ENCODE measurements at regions not wholly inside any gene's neighbourhood (a gene's known extent, or its start where the extent isn't known, plus 50 kb on each side); places are given as distances from the start of the nearest gene placed in this dataset.

- DNase-seq, result no peak
- Histone ChIP-seq H3K4me1 (peaks cover 0 to 33% (median 18%) of the 10 kb centered on the region in 4 donors), H3K27ac (no peak overlapping the region), H3K4me3 (no peak overlapping the region), H3K27me3 (peaks cover 0 to 20% (median 9%) of the 10 kb centered on the region in 3 donors), H3K36me3 (no peaks in the 10 kb centered on the region), H3K9me3 (no peaks in the 10 kb centered on the region)
- TF ChIP-seq CTCF (IDR thresholded peaks at IDR 0.05) (no peak), POLR2A (IDR thresholded peaks at IDR 0.05) (no peak), EP300 (IDR thresholded peaks at IDR 0.05) (no peak)
- intact Hi-C loops (cut with DNase I; ENCODE audit: low total_unique reads), result no loop called here
- WGBS, 5 donors, result 75 to 85% (median 78%) methylated on average over 6 of the region's 6 CpGs
Observed at GRCh38 chr3:194201953-194202666, 66.2 kb downstream of the HES1 start.

- Histone ChIP-seq H3K36me3 (no peaks in the 10 kb centered on the region), H3K4me3 (peak overlapping the region; percentile 43 to 50 (median 46)), H3K4me1 (peaks cover 0 to 33% (median 18%) of the 10 kb centered on the region in 4 donors), H3K27me3 (peaks cover 0 to 20% (median 9%) of the 10 kb centered on the region in 3 donors), H3K27ac (peak overlapping the region in 1 of 5 donors; percentile 48), H3K9me3 (no peaks in the 10 kb centered on the region)
- DNase-seq, result peak in 1 of 2 donors; percentile 19
- TF ChIP-seq EP300 (IDR thresholded peaks at IDR 0.05), result no peak
- TF ChIP-seq POLR2A (IDR thresholded peaks at IDR 0.05), result no peak
- TF ChIP-seq CTCF (IDR thresholded peaks at IDR 0.05), result no peak
- TF ChIP-seq POLR2AphosphoS5 (IDR thresholded peaks at IDR 0.05), result no peak
- intact Hi-C loops (cut with DNase I; ENCODE audit: low total_unique reads), result no loop called here
- 69 to 76% (median 74%) methylated on average over 10 to 11 of the region's 11 CpGs for WGBS, 5 donors
Observed at GRCh38 chr3:194203482-194204041, 67.6 kb downstream of the HES1 start.

DNA sequence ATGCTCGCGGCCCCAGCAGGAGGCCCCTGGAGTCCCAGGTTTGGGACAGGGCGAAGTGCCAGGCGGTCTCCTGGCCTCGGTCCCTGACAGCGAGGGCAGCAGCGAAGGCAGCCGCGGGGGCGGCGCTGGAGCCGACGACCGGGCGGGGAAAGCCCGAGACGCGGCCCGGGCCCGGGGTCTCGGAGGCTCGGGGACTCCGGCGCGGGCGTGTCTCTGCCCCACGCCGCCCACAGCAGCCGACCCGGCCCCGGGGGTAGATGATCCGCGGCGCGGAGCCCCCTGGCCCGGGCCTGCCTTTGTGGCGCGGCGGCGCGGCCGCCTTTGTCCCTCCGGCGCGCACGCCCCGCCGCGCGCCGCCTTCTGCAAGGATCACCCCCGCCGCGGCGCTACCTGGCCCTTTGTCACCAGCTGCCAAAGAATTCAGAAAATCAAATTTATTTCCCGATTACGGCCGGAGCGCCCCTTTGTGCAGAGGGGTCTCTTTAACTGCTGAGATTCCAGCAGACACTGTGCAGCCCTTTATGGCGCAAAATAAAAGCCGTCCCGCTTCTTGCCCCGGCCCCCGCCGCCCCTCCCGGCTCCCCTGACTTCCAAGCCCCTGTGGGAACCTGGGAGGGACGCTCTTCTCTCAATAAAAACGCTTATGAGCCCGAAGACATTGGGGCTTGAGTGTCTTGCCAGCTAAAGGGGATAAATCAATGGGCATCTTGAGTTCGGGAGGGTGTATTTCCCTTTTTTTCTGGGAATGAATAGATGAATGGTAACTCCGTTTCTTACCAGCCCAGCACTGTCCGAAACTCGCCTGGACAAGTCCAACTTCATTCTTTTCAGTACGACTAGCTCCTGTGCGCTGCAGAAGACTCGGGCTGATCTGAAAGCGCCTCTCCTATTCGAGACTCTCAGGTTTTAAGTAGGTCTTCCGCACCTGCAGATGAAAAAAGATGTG lies 68.4 kb downstream of the HES1 start:
- Histone ChIP-seq H3K27ac (peak overlapping the region in 3 of 5 donors; percentile 12 to 48 (median 21)), H3K4me1 (peaks cover 0 to 33% (median 18%) of the 10 kb centered on the region in 4 donors), H3K36me3 (no peaks in the 10 kb centered on the region), H3K4me3 (peak overlapping the region; percentile 43 to 50 (median 46)), H3K27me3 (peaks cover 0 to 20% (median 9%) of the 10 kb centered on the region in 3 donors), H3K9me3 (no peaks in the 10 kb centered on the region)
- peak in 1 of 2 donors; percentile 42 for DNase-seq
- TF ChIP-seq POLR2AphosphoS5 (IDR thresholded peaks at IDR 0.05) (no peak), EP300 (IDR thresholded peaks at IDR 0.05) (no peak), CTCF (IDR thresholded peaks at IDR 0.05) (no peak), POLR2A (IDR thresholded peaks at IDR 0.05) (no peak)
- WGBS, 5 donors, result 12 to 37% (median 24%) methylated on average over 52 to 79 of the region's 79 CpGs
- intact Hi-C loops (cut with DNase I; ENCODE audit: low total_unique reads), result no loop called here

- DNase-seq, result peak in 1 of 2 donors; percentile 70
- 54 to 73% (median 67%) methylated on average over 7 to 8 of the region's 8 CpGs for WGBS, 5 donors
- Histone ChIP-seq H3K27ac (peak overlapping the region in 1 of 5 donors; percentile 28), H3K36me3 (no peaks in the 10 kb centered on the region), H3K4me3 (no peak overlapping the region), H3K9me3 (no peaks in the 10 kb centered on the region), H3K4me1 (peaks cover 0 to 28% (median 15%) of the 10 kb centered on the region in 4 donors), H3K27me3 (peaks cover 0 to 20% (median 9%) of the 10 kb centered on the region in 3 donors)
- intact Hi-C loops (cut with DNase I; ENCODE audit: low total_unique reads), result no loop called here
- TF ChIP-seq EP300 (IDR thresholded peaks at IDR 0.05) (no peak), POLR2AphosphoS5 (IDR thresholded peaks at IDR 0.05) (no peak), CTCF (IDR thresholded peaks at IDR 0.05) (no peak), POLR2A (IDR thresholded peaks at IDR 0.05) (no peak)
Observed at GRCh38 chr3:194205675-194206133, 69.8 kb downstream of the HES1 start.
